B cell (primary cell): ENCODE measurements at regions not wholly inside any gene's neighbourhood (a gene's known extent, or its start where the extent isn't known, plus 50 kb on each side); places are given as distances from the start of the nearest gene placed in this dataset.

Source experiments
- EZH2 ChIP-seq: IDR thresholded peaks from 2 replicates; pipeline ENCODE4 v1.6.1; 2012; ENCODE audit warnings: borderline replicate concordance, low read depth, mild to moderate bottlenecking, moderate library complexity, low read length; ENCODE audit not compliant: insufficient read depth, poor library complexity, severe bottlenecking
- TF ChIP-seq, protein P1 (sequence below): fragments of 200-600 bp; IDR thresholded peaks from one replicate; pipeline ENCODE4 v1.8.0; 2022; ENCODE audit warnings: antibody characterized with exemption, mild to moderate bottlenecking

DNA sequence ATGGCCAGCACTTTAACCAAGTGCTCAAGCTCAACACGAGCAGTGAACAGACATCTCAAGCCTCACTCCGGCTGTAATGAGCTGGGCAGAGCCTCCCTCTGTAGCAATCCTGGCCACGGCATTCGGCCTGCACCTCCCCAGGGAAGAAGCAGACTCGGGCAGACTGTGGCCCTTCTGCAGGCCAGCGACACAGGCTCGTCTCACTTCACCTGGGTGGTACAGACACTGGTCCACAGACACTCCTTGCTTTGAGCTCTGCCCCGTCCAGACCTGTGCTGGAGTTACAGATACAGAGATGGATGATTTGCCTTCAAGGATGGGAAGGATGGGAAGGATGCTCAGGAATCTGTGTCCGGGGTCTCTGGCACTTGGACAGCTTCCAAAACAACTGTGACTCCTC lies 300.9 kb downstream of the PREX1 start:
- TF ChIP-seq, protein P1, sequence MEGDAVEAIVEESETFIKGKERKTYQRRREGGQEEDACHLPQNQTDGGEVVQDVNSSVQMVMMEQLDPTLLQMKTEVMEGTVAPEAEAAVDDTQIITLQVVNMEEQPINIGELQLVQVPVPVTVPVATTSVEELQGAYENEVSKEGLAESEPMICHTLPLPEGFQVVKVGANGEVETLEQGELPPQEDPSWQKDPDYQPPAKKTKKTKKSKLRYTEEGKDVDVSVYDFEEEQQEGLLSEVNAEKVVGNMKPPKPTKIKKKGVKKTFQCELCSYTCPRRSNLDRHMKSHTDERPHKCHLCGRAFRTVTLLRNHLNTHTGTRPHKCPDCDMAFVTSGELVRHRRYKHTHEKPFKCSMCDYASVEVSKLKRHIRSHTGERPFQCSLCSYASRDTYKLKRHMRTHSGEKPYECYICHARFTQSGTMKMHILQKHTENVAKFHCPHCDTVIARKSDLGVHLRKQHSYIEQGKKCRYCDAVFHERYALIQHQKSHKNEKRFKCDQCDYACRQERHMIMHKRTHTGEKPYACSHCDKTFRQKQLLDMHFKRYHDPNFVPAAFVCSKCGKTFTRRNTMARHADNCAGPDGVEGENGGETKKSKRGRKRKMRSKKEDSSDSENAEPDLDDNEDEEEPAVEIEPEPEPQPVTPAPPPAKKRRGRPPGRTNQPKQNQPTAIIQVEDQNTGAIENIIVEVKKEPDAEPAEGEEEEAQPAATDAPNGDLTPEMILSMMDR, result no peak
- no peak for TF ChIP-seq EZH2
